Tibial nerve (tissue), 4 donors: ENCODE measurements at regions not wholly inside any gene's neighbourhood (a gene's known extent, or its start where the extent isn't known, plus 50 kb on each side); places are given as distances from the start of the nearest gene placed in this dataset.

Experiments used
- DNase-seq, 2 donors: peaks; one replicate each; pipeline ENCODE4 v3.0.0-alpha.2; 2019; ENCODE audit warnings: low spot score in 2 of 2
- H3K27ac ChIP-seq, 4 donors: fragments of 200-600 bp; sonication (generic) in 3 of 4; one replicate each; pipeline ENCODE4 v1.5.1; 2017 to 2019; ENCODE audit warnings: mild to moderate bottlenecking in 1 of 4
- H3K27me3 ChIP-seq, 2 donors: fragments of 200-600 bp; sonication (generic) in 1 of 2; one replicate each; pipeline versions ENCODE4 v1.5.1 to v1.6.0; 2017 to 2019
- H3K36me3 ChIP-seq, 3 donors: fragments of 200-600 bp; sonication (generic); one replicate each; pipeline ENCODE4 v1.5.1; 2018 to 2019
- H3K4me1 ChIP-seq, 4 donors: fragments of 200-600 bp; sonication (generic) in 3 of 4; one replicate each; pipeline ENCODE4 v1.5.1; 2017 to 2019
- H3K4me3 ChIP-seq, 4 donors: fragments of 200-600 bp; sonication (generic) in 3 of 4; one replicate each; pipeline ENCODE4 v1.5.1; 2017 to 2019; ENCODE audit warnings: mild to moderate bottlenecking in 1 of 4, moderate library complexity in 1 of 4
- H3K9me3 ChIP-seq, 4 donors: fragments of 200-600 bp; sonication (generic) in 3 of 4; one replicate each; pipeline ENCODE4 v1.5.1; 2017 to 2019
- EP300 ChIP-seq, 2 donors: sonication (generic); formaldehyde crosslinking; IDR thresholded peaks; one replicate each; pipeline ENCODE4 v1.6.1; 2017; ENCODE audit warnings: antibody characterized with exemption in 2 of 2, mild to moderate bottlenecking in 1 of 2
- POLR2A ChIP-seq, 2 donors: fragments of 450-650 bp; IDR thresholded peaks; one replicate each; pipeline ENCODE4 v1.6.1; 2017; ENCODE audit warnings: antibody characterized with exemption in 2 of 2, mild to moderate bottlenecking in 2 of 2, moderate library complexity in 2 of 2
- WGBS, 2 donors: methylation state at CpG; one replicate each; pipeline ENCODE4 v1.1.5; 2018; 5-methylcytosine and 5-hydroxymethylcytosine counted together
- TF ChIP-seq, protein P1 (sequence below), 5 experiments: fragments of 200-600 bp in 3 of 5; fragments of 450-650 bp in 2 of 5; sonication (generic) in 3 of 5; IDR thresholded peaks; one replicate each; pipeline ENCODE4 v1.5.1; 2016 to 2019; ENCODE audit warnings: antibody characterized with exemption in 5 of 5, mild to moderate bottlenecking in 3 of 5, moderate library complexity in 2 of 5

DNA sequence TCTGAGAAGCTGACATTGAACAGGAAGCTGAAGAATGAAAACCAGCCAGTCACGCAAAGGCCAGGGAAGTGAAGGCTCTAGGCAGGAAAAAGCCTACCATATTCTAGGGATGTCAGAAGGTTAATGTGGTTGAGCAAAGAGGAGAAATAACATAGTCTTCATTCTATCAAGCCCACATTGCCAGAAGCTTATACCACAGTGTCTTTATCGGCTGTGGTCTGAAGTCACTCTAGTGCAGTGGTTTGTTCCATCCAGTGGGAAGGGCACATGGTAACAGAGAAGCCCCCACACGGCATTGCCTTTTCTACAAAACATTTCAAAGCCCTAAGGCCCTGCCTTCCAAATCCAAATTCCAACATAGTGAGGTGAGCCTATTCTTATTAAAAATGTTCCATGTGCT is 311.3 kb downstream of the TNS1 start:
- 81 to 88% methylated on average over 3 of the region's 3 CpGs for WGBS, 2 donors
- TF ChIP-seq EP300 (IDR thresholded peaks at IDR 0.05) (no peak), POLR2A (IDR thresholded peaks at IDR 0.05) (no peak)
- TF ChIP-seq, protein P1, sequence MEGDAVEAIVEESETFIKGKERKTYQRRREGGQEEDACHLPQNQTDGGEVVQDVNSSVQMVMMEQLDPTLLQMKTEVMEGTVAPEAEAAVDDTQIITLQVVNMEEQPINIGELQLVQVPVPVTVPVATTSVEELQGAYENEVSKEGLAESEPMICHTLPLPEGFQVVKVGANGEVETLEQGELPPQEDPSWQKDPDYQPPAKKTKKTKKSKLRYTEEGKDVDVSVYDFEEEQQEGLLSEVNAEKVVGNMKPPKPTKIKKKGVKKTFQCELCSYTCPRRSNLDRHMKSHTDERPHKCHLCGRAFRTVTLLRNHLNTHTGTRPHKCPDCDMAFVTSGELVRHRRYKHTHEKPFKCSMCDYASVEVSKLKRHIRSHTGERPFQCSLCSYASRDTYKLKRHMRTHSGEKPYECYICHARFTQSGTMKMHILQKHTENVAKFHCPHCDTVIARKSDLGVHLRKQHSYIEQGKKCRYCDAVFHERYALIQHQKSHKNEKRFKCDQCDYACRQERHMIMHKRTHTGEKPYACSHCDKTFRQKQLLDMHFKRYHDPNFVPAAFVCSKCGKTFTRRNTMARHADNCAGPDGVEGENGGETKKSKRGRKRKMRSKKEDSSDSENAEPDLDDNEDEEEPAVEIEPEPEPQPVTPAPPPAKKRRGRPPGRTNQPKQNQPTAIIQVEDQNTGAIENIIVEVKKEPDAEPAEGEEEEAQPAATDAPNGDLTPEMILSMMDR (IDR thresholded peaks at IDR 0.05): no peak
- Histone ChIP-seq H3K27me3 (no peaks in the 10 kb centered on the region), H3K4me1 (peaks cover 0 to 74% (median 8%) of the 10 kb centered on the region in 4 donors), H3K36me3 (no peaks in the 10 kb centered on the region), H3K4me3 (no peak overlapping the region), H3K9me3 (no peaks in the 10 kb centered on the region), H3K27ac (peak overlapping the region in 3 of 4 donors; percentile 10 to 84 (median 17))
- DNase-seq: no peak

DNA sequence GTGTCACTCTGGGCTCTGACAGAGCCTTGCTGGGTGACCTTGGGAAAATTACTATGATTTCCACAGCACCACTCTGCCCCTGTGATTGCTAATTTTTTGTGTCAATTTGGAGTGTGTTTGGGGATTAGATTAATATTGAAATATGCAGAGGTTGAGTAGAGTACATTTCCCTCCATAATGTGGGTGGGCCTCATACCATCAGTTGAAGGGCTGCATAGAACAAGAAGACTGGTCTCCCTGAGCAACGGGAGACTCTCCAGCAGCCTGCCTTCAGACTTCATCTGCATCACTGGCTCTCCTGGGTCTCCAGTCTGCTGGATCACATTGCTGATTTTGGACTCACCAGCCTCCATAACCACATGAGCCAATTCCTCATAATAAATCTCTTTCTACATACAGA is 313.7 kb downstream of the TNS1 start:
- Histone ChIP-seq H3K36me3 (no peaks in the 10 kb centered on the region), H3K27me3 (no peaks in the 10 kb centered on the region), H3K9me3 (no peaks in the 10 kb centered on the region), H3K4me3 (no peak overlapping the region), H3K27ac (peak overlapping the region in 2 of 4 donors; percentile 32 to 82), H3K4me1 (peaks cover 0 to 74% (median 7%) of the 10 kb centered on the region in 4 donors)
- TF ChIP-seq EP300 (IDR thresholded peaks at IDR 0.05) (no peak), POLR2A (IDR thresholded peaks at IDR 0.05) (no peak)
- TF ChIP-seq, protein P1 (IDR thresholded peaks at IDR 0.05): no peak
- no peak for DNase-seq
- 63 to 90% methylated on average over 1 of the region's 1 CpG for WGBS, 2 donors

DNA sequence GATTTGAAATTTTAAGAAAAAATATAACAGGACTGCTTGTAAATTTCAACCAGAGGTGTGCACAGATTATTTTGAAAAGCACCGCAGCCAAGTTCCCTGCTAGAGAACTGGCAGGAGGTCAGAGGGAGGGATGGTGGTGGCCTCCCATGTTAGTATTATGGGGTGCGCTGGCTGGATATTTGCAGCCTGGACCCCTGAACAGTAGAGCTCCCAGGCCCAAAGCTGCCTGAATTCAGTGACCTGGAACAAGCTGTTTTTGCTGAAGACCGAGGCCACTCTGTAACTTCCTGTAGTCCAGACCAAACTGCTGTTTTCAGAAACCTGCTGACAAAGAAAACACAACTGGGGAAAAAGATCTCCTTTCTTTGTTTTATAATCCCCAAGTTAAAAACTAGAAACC is 314.3 kb downstream of the TNS1 start:
- H3K36me3 ChIP-seq: no peaks in the 10 kb centered on the region
- no peak overlapping the region for H3K4me3 ChIP-seq
- peak overlapping the region; percentile 29 to 82 (median 42) for H3K27ac ChIP-seq
- H3K27me3 ChIP-seq: no peaks in the 10 kb centered on the region
- no peak for DNase-seq
- no peaks in the 10 kb centered on the region for H3K9me3 ChIP-seq
- no peak for TF ChIP-seq POLR2A (IDR thresholded peaks at IDR 0.05)
- no peak for TF ChIP-seq EP300 (IDR thresholded peaks at IDR 0.05)
- TF ChIP-seq, protein P1 (IDR thresholded peaks at IDR 0.05): no peak
- peaks cover 0 to 70% (median 7%) of the 10 kb centered on the region in 4 donors for H3K4me1 ChIP-seq
- 78 to 91% methylated on average over 3 of the region's 3 CpGs for WGBS, 2 donors

DNA sequence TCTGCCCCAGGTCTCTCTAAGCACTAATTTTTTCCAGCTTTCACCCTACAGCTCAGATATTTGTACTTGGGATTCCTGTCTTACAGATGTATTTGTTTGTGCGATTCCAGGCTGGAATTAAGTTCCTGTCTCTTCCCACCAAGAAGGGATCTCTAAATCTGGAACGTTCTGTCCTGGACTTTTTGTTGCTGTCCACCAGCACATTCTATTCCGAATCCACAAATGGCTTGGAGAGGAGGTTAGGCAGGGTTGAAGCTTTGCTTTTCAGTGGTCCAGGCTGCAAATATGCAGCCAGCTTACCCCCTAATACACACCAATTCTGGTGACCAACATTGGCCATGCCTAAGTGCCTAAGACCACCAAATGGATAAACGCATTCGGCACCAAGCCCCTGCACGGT is 315.0 kb downstream of the TNS1 start:
- 78 to 84% methylated on average over 6 of the region's 6 CpGs for WGBS, 2 donors
- H3K9me3 ChIP-seq: no peaks in the 10 kb centered on the region
- H3K36me3 ChIP-seq: no peaks in the 10 kb centered on the region
- H3K27me3 ChIP-seq: no peaks in the 10 kb centered on the region
- peak overlapping the region in 3 of 4 donors; percentile 29 to 82 (median 55) for H3K27ac ChIP-seq
- DNase-seq: no peak
- TF ChIP-seq EP300 (IDR thresholded peaks at IDR 0.05): peak; percentile 64 to 84
- TF ChIP-seq, protein P1 (IDR thresholded peaks at IDR 0.05): no peak
- no peak overlapping the region for H3K4me3 ChIP-seq
- H3K4me1 ChIP-seq: peaks cover 0 to 68% (median 7%) of the 10 kb centered on the region in 4 donors

DNA sequence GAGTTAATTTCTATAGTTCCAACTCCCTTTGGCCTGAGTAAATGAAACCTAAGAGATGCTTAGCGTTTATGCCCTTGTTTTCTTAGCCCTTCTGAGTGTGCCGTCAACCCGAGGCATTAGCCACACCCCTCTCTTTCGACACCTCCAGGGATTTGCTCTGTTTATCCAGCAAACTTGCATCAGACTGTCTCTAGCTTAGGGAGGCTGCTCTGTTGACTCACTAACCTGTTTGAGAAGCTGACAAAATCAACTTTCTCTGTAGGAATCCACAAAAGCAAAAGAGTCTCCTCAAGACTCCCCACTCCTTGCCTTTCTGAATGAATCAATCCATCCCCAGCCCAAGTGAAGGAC is 317.6 kb downstream of the TNS1 start:
- 24 to 25% methylated on average over 4 of the region's 4 CpGs for WGBS, 2 donors
- no peaks in the 10 kb centered on the region for H3K9me3 ChIP-seq
- peak; percentile 62 to 84 for TF ChIP-seq EP300 (IDR thresholded peaks at IDR 0.05)
- TF ChIP-seq, protein P1 (IDR thresholded peaks at IDR 0.05): no peak

More for the DNA sequence above, 317.6 kb downstream of the TNS1 start:
- DNase-seq: peak; percentile 64 to 83
- Histone ChIP-seq H3K27ac (peak overlapping the region in 3 of 4 donors; percentile 16 to 82 (median 81)), H3K27me3 (no peaks in the 10 kb centered on the region), H3K4me3 (no peak overlapping the region), H3K4me1 (peaks cover 0 to 48% (median 7%) of the 10 kb centered on the region in 4 donors), H3K36me3 (no peaks in the 10 kb centered on the region)
